Suprapubic skin (tissue), 4 donors: ENCODE measurements at regions not wholly inside any gene's neighbourhood (a gene's known extent, or its start where the extent isn't known, plus 50 kb on each side); places are given as distances from the start of the nearest gene placed in this dataset.

Experiments
- EP300 ChIP-seq: sonication (generic); formaldehyde crosslinking; IDR thresholded peaks from one replicate; pipeline ENCODE4 v1.6.1; 2017; ENCODE audit warnings: antibody characterized with exemption
- POLR2A ChIP-seq, 2 donors: fragments of 450-650 bp; IDR thresholded peaks; one replicate each; pipeline ENCODE4 v1.6.1; 2017; ENCODE audit warnings: antibody characterized with exemption in 2 of 2, mild to moderate bottlenecking in 2 of 2, moderate library complexity in 2 of 2
- POLR2AphosphoS5 ChIP-seq, 3 donors: sonication (generic); formaldehyde crosslinking; IDR thresholded peaks; one replicate each; pipeline ENCODE4 v1.6.1; 2017; ENCODE audit warnings: antibody characterized with exemption in 3 of 3
- TF ChIP-seq, protein P1 (sequence below), 2 donors: fragments of 200-600 bp in 1 of 2; fragments of 450-650 bp in 1 of 2; sonication (generic) in 1 of 2; IDR thresholded peaks; one replicate each; pipeline ENCODE4 v1.5.1; 2016 to 2019; ENCODE audit warnings: antibody characterized with exemption in 2 of 2, mild to moderate bottlenecking in 1 of 2, moderate library complexity in 1 of 2

DNA sequence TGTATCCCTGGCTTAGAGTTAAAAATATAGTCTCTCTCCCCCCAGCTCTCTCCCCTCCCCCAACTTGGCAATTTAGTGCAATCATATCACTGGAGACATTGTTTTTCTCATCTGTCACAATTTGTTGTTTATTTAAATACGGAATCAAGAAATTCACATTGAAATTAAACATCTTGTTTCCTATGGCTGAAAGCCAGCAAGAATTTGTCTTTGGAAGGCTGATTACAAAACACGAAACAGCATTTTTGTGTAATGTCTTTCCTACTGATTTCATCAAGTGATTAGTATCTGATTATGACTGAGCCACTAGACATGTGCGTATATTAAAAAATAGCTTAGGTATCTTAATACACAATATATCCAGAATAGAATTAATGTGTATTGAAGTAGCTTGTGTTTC lies 119.7 kb downstream of the LYPLAL1 start:
- TF ChIP-seq, protein P1, sequence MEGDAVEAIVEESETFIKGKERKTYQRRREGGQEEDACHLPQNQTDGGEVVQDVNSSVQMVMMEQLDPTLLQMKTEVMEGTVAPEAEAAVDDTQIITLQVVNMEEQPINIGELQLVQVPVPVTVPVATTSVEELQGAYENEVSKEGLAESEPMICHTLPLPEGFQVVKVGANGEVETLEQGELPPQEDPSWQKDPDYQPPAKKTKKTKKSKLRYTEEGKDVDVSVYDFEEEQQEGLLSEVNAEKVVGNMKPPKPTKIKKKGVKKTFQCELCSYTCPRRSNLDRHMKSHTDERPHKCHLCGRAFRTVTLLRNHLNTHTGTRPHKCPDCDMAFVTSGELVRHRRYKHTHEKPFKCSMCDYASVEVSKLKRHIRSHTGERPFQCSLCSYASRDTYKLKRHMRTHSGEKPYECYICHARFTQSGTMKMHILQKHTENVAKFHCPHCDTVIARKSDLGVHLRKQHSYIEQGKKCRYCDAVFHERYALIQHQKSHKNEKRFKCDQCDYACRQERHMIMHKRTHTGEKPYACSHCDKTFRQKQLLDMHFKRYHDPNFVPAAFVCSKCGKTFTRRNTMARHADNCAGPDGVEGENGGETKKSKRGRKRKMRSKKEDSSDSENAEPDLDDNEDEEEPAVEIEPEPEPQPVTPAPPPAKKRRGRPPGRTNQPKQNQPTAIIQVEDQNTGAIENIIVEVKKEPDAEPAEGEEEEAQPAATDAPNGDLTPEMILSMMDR (IDR thresholded peaks at IDR 0.05) = no peak
- TF ChIP-seq POLR2A (IDR thresholded peaks at IDR 0.05) (no peak), POLR2AphosphoS5 (IDR thresholded peaks at IDR 0.05) (no peak), EP300 (no peak)
